ENCODE measurements at regions not wholly inside any gene's neighbourhood (a gene's known extent, or its start where the extent isn't known, plus 50 kb on each side); places are given as distances from the start of the nearest gene placed in this dataset.
"Not testable (repeated sequence)": the region's sequence is repeated elsewhere in the genome, so short reads cannot be mapped to it uniquely, and the experiment has no call there.

DNA sequence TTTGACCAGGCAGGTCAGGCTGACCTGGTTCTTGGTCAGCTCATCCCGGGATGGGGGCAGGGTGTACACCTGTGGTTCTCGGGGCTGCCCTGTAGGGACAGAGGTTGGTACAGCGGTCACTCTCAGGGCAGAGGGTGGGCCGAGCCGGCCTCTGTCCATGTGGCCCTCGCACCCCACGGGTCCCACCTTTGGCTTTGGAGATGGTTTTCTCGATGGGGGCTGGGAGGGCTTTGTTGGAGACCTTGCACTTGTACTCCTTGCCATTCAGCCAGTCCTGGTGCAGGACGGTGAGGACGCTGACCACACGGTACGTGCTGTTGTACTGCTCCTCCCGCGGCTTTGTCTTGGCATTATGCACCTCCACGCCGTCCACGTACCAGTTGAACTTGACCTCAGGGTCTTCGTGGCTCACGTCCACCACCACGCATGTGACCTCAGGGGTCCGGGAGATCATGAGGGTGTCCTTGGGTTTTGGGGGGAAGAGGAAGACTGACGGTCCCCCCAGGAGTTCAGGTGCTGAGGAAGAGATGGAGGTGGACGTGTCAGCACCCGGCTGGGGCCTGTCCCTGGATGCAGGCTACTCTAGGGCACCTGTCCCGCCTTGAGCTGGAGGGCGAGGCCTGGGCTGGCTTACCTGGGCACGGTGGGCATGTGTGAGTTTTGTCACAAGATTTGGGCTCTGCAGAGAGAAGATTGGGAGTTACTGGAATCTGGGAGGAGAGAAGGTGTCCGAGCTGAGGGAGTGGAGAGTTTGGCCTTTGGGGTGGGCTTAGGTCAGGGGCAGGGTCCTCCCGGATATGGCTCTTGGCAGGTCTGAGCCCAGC lies 215.5 kb downstream of the TMEM121 start:
- not testable (repeated sequence) for DNase-seq

DNA sequence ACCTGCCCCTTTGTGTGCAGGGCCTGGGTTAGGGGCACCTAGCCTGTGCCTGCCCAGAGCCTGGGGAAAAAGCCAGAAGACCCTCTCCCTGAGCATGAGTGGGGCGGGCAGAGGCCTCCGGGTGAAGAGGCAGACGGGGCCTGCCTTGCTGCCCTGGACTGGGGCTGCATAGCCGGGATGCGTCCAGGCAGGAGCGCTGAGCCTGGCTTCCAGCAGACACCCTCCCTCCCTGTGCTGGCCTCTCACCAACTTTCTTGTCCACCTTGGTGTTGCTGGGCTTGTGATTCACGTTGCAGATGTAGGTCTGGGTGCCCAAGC lies 216.1 kb downstream of the TMEM121 start:
- DNase-seq, result no peak

DNA sequence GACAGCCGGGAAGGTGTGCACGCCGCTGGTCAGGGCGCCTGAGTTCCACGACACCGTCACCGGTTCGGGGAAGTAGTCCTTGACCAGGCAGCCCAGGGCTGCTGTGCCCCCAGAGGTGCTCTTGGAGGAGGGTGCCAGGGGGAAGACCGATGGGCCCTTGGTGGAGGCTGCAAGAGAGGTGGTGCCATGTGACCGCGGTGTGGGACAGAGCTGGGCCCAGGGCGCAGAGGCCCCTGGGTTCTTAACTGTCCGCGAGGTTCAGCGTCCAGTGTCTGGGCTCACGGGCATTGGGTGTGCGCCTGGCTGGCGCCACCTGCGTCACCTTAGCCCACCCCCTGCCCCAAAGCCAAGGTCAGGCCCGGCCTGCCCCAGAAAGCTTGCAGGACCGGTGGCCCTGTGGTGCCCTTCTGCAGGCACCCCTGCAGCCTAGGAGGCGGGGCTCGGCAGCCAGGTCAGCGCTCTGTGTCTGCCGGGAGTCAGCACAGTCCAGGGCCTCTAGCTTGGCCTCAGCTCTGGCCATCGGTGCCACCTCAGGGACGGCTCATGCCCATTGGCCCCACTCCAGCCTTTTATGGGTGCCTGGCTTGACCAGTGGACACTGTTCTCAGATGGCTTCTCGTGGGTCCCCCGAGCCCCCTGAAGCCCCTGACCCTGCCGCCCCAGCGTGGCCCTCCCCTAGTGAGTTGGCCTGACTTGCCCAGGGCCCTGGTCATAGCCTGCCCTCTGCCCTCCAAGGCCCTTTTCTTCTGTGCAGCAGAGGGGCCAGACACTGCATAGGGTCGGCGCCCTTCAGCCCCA lies 216.7 kb downstream of the TMEM121 start:
- not testable (repeated sequence) for DNase-seq

DNA sequence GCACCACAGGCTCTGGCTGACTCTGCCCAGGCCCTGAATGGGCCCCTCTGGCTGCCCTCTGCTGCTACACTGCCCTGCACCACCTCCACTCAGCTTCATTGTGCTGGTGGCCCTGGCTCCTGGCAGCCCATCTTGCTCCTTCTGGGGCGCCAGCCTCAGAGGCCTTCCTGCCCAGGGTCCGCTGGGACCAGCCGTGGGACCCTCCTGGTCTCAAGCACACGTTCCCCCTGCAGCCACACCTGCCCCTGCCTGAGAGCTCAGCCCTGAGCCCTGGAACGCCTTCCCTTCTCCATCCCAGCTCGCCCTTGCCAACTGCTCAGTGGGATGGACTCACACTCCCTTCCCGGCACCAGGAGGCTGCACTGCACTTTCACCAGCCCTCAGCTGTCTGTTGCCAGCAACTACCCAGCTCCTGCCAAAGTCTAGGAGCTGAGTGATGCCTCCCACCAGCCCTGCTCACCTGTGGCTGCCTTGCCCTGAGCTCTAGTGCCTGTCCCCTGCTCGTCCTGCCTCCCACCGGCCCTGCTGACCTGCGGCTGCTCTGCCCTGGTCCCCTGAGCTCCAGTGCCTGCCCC lies 217.9 kb downstream of the TMEM121 start:
- DNase-seq, result not testable (repeated sequence)

DNA sequence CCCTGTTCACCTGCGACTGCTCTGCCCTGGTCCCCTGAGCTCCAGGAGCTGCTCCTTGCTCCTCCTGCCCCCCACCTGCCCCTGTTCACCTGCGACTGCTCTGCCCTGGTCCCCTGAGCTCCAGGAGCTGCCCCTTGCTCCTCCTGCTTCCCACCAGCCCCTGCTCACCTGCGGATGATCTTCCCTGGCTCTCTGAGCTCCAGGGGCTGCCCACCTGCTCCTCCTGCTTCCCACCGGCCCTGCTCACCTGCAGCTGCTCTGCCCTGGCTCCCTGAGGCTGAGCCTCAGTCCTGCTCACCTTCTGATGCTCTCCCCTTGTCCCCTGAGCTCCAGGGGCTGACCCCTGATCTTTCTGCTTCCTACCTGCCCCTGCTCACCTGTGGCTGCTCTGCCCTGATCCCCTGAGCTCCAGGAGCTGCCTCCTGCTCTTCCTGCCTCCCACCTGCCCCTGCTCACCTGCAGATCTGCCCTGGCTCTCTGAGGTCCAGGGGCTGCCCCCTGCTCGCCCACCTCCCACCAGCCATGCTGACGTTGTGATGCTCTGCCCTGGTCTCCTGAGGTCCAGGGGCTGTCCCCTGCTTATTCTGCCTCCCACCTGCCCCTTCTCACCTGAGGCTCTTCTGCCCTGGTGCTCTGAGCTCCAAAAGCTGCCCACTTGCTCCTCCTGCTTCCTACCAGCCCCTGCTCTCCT lies 219.2 kb downstream of the TMEM121 start:
- no peak for DNase-seq

DNA sequence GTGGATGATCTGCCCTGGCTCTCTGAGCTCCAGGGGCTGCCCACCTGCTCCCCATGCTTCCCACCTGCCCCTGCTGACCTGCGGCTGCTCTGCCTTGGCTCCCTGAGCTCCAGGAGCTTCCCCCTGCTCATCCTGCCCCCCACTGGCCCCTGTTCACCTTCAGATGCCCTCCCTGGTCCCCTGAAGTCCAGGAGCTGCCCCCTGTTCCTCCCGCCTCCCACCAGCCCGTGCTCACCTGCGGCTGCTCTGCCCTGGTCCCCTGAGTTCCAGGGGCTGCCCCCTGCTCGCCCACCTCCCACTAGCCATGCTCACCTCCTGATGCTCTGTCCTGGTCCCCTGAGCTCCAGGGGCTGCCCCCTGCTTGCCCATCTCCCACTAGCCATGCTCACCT lies 219.7 kb downstream of the TMEM121 start:
- DNase-seq, result no peak

DNA sequence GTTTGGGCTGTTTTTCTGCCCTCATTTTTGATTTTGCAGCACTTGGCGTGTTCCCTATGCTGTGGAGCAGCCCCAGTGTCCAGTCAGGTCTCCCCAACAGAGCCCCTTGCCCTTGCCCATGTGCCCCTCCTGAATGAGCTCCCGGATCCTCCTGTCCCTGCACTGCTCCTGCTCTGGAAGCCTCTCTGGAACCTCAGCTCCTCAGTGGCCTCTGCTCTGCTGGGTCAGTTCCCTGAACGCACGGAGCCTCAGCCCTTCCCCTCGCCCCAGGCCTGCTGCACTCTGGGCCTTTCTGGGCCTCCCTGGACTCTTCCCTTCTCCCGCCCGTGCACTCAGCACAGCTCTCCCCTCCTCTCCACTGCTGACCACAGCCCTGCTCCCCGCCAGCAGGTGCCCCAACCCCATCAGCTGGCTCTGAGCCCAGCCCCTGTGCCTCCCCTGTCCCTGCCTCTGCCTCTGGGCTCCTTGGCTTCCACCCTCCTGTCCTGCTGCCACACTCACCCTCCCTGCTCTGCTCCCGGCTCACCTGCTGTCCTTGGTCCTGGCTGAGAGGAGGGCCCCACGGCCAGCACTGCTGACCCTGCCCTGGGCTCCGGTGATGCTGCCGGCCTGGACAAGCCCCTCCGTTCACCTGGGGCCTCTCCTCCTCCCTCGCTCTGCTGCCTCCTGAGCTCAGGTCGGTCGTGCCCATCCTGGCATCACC lies 220.6 kb downstream of the TMEM121 start:
- not testable (repeated sequence) for DNase-seq

DNA sequence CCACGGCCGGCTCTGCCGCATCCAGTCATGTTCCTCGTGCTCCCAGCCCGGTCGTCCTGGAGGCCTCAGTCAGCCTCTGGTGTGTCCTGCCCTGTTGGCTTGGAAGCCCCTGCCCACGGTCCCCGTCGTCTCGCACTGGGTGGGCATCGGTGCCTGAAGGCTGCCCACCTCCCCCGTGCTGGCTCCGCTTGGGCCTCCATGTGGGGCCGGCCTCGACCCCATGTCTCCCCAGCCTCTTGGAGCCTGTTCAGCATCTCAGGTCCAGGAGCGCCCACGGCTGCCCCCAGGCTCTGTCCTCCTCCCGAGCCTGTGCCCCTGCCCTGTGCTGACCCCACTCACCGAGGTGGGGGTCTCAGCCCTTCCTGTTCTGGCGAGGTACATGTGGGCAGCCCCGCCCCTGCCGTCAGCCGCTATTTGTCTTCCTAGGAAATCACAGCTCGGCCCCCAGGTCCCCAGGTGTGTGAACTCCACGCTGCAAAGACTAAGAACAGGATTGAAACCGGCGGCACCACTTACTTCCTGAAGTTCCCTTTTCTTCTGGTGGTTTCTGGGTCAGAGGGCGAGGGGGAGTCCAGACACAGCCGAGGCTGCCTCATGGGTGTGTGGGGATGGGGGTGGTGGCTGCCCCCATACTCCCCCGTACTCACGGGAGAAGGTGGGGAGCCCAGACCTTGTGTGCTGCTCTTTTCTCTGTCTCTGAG lies 221.3 kb downstream of the TMEM121 start:
- DNase-seq, result not testable (repeated sequence)

DNA sequence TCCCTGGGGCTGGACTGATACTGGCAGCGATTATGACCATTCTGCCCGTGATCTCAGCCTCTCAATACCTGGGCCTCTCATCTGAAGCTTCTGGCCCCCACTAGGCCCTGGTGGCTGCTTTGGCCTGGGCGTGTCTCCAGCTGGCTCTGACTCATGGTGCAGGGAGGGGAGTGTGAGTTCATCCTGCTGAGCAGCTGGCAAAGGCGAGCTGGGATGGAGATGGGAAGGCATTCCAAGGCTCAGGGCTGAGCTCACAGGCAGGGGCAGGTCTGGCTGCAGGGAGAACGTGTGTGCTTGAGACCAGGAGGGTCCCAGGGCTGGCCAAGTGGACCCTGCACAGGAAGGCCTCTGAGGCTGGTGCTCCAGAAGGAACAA lies 221.8 kb downstream of the TMEM121 start:
- no peak for DNase-seq

DNA sequence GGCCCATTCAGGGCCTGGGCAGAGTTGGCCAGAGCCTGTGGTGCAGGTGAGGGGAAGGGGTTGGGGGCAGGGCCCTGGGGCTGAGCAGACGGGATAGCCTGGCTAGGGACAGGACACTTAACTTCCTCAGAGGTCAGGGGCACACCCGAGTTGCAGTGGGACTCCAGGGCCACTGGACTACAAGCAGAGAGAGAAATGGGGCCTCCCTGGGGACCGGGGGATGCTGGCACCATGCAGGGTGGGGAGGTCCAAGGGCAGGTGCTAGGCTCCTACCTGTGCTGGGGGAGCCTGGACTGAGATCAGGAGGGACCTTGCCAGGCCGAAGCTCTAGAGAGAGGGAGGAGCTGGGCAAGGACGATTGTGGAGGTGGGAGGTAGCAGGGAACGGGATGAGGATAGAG lies 222.3 kb downstream of the TMEM121 start:
- not testable (repeated sequence) for DNase-seq

DNA sequence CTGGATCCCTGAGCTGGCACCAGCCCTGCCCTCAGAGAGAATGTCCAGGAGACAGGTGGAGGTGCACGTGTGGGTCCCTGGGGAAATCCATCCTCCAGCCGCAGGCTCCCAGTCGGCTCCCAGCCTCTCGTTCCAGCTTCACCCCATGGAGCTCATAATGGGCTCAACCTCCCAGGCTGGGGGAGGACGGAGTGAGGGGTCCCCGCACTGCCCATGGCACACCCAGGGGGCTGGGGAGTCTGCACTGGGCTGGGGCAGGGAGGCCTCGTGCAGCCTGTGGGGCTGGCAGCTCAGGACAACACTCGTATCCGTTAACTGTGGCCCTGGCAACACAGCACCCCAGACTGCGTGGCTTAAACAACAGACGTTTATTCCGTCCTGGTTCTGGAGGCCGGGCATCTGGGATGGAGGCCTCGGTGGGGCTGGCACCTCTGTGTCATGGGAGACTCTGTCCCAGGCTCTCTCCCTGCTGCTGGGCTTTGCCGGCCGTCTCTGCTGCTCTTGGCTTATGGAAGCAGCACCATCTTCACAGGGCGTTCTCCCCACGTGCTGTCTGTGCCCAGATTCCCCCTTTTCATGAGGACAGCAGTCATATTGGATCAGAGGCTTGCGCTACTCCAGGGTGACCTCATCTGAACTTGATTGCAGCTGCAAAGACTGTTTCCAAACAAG lies 223.6 kb downstream of the TMEM121 start:
- not testable (repeated sequence) for DNase-seq

DNA sequence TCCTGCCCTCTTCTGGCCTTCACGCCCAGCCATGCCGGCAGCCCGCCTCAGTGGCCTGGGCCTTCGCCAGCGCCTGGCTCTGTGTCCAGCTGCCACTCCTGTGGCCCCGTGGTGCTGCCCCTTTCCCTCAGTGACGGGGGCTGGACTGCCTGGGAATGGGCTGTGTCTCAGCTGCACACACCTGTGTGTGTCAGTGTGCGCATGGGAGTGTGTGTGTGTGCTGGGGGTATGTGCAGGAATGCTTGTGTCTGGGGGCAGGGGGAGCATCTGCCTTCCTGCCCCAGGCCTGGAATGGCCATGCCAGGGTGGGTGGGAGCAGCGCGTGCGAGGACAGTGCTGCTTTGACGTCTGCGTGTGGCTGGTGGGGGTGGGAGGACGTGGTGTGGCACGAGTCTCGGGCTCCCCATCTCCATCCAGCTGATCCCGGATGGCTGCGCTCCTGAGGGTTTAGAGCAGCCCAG lies 224.9 kb downstream of the TMEM121 start:
- not testable (repeated sequence) for DNase-seq

DNA sequence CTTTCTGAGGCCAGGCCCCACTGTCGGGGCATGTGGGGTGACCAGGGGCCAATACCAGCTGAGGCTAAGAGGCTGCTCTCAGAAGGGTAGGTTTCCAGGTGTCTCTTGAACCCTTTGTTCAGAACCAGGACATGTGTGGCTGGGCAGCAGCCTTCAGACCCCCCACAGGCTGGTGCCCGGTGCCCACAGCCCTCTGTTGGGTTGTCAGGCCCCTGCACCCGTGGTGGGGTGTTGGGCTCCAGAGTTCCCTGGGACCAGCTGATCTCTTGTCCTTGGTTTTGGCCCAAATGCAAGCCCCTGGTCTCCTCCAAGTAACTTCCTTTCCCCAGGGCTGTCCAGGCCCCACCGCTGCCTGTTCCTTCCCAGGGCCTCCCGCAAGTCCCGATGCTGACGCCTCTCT lies 226.0 kb downstream of the TMEM121 start:
- DNase-seq, result not testable (repeated sequence)

DNA sequence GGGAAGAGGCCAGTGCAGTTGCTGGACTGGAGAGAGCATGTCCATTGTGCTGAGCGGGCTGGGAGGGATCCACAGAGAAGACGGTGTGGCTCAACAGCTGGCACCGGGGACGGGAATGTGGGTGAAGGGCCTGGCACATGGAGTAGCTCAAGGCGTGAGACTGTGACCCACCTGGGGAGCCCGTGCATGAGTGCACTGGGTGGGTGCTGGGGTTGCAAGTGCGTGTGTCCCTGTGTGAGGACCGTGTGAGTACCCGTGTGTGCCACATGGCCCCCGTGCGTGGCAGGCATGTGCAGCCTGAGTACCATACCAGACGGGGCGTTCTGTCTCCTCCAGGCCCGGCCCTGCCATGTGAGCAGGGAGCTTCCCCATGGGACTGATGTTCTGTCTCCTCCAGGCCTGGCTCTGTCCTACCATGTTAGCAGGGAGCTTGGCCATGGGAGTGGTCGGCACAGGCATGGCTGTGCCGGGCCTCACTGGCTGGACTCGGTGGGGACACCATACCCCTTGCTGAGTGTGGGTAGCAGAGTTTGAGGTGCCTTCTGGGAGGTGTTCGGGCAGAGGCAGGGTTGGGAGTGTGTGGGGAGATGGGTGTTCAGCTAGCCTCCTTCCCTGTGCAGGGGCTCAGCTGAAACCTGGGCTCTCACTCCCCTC lies 234.4 kb downstream of the TMEM121 start:
- no peak for DNase-seq

DNA sequence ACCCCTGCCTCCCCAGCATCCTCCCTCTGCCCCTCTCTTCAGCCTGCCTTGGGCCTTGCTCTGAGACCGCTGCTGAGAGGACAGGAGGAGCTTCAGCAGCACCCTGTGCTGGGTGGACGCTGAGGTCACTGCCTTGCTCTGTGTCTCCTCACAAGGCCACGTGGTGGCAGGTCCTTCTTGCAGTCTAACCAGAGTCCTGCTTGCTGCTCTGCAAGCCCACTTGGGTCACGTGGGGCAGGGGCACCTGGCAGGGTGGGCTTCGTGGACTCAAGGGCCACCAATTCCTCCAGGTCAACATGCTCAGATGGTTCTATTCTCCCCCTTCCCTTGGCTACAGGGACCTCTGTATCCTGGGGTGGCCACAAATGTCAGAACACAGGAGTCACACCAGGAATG lies 235.0 kb downstream of the TMEM121 start:
- DNase-seq, result not testable (repeated sequence)

DNA sequence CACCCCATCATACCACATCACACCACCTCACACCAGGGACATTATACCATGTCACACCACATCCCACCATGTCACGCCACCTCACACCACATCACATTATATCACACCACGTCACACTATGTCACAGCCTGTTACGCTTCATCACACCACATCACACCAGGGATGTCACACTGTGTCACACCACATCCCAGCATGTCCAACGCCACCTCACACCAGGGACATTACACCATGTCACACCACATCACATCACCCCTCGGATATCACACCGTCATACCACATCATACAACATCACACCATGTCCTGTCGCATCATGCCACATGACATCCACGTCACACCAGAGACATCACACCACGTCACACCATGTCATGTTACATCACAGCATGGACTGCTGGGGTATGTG lies 235.5 kb downstream of the TMEM121 start:
- DNase-seq, result no peak

DNA sequence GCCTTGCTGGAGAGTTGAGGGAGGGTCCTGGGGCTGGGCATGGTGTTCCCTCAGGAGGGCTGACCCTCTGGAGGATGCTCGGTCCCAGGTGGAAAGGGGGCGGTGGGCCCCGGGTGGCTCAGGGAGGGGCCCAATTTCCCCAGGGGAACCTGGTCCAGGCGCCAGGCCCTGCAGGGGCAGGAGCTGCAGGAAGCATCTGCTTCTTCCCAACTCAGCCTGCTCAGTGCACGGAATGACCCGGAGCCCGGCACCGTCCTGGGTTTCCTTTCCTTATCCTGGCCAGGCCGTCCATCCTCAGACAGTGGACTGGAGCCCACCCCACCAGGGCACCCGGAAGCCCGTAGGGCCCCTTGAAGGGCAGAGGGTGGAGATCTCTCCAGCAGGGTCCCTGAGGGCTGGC lies 235.9 kb downstream of the TMEM121 start:
- not testable (repeated sequence) for DNase-seq

DNA sequence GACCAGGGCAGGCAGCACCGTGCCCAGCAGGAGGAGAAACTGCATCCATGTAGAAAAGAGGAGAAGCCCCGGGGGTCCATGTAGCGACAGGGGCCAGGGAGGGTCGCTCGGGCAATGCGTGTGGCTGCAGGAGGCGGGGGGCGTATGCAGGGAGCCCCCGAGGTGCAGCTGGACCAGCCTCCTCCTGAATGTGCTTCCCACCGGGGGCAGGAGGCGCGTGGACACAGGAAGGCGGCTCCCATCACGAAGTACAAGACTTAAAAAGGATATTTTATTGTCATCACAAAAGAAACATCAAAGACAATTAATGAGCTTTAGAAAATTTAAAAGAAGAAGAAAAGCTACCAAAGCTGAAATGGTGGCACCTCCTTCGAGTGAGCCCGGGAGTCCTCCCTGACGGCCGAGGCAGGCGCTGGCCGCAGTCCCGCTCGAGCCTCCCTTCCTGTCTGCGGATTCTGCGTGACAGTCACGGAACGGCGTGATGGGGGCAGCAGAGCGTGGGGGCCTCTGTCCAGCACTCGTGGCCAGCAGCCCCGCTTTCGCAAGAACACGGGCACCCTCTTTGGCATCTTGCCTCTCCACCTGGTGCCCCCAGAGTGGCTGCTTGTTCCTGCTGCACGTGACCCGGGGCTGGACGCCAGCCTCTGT lies 238.0 kb downstream of the TMEM121 start:
- DNase-seq, result not testable (repeated sequence)

DNA sequence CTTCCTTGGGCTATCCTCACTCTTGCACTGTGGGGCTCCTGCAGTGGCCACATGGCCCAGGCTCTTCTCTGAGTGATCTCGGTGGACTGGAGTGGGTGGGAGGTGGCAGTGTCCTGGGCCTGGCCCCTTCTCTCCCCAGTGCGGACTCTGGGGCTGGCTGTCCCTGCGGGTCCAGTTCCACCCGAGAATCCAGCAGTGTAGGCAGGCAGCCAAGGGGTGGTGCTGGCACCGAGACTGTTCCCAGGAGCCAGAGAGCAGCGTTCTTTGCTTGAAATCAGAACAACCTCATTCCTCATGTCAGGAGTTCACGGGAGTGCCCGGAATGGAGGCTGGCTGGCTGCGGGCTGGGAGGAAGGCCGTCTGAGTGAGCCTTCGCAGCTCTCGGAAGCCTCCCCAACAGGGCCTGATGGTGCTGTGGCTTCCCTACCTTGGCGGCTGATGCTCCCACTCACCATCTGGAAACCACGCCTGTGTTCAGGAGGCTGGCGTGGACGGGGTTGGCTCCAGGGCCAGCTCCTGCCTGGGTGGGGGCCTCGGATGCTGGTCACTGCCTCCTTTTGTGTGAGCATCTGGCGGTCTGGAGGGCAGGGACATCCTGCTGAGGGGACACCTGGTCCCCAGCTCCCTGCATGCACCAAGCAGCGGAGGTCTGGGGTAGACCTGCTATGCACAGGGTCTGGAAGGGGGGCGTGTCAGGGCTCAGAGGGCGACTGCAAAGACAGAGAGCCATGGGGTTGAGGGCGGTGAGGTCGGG lies 238.9 kb downstream of the TMEM121 start:
- not testable (repeated sequence) for DNase-seq
